ENCODE measurements at regions not wholly inside any gene's neighbourhood (a gene's known extent, or its start where the extent isn't known, plus 50 kb on each side); places are given as distances from the start of the nearest gene placed in this dataset.

DNA sequence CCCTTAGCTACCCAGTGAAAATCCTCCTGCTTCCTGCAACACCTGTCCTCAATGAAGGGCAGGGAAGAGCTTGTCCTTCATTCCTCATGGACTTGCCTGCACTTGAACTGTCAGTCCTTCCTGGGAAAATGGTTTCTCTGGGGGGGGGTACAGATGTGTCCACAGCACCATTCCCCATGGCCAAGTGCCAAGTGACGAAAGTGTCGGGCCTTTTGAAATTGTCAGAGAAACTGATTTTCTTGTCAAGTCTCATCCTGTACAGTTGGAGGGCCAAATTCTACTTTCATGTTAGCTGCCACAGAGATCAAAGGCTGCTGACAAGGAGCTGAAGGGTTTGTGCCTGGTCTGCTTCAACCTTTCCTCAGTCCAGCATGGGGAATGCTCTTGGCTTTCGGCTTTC is 179.5 kb upstream of the PARP11 start:
- BruUV-seq (replicated peaks): no TSS peak
- ChIA-PET POLR2A (no interaction called here), CTCF (no interaction called here)
- Histone ChIP-seq H3K4me3 (ENCODE audit: low read depth in 2 of 2, low read length in 2 of 2) (no peak overlapping the region), H3K9me3 (ENCODE audit: control insufficient read depth, insufficient read depth, low read depth, low read length) (no peaks in the 10 kb centered on the region), H3K27ac (ENCODE audit: low read length) (no peak overlapping the region), H3K4me1 (ENCODE audit: control insufficient read depth, insufficient read depth, low read length) (no peaks in the 10 kb centered on the region), H3K36me3 (ENCODE audit: control insufficient read depth, insufficient read depth, low read length) (no peaks in the 10 kb centered on the region), H3K27me3 (ENCODE audit: control insufficient read depth, insufficient read depth, low read length) (no peaks in the 10 kb centered on the region; the same call in 1 of the 2 replicates)
- in situ Hi-C loops (cut with HindIII; ENCODE audit: low pct_unique_long_range_greater_than_20kb, low sequenced_read_pairs) (no loop called here), intact Hi-C loops (cut with micrococcal nuclease; ENCODE audit: unreplicated experiment) (no loop called here)
- DNase-seq (ENCODE audit: low read depth, low spot score): no peak
- no peak for ATAC-seq
- TF ChIP-seq SIN3A (IDR thresholded peaks at IDR 0.05; ENCODE audit: borderline replicate concordance, insufficient read depth, low read depth, low read length) (no peak), POLR2AphosphoS5 (IDR thresholded peaks at IDR 0.05; ENCODE audit: low read depth, low read length) (no peak)
- TF ChIP-seq, protein P1, sequence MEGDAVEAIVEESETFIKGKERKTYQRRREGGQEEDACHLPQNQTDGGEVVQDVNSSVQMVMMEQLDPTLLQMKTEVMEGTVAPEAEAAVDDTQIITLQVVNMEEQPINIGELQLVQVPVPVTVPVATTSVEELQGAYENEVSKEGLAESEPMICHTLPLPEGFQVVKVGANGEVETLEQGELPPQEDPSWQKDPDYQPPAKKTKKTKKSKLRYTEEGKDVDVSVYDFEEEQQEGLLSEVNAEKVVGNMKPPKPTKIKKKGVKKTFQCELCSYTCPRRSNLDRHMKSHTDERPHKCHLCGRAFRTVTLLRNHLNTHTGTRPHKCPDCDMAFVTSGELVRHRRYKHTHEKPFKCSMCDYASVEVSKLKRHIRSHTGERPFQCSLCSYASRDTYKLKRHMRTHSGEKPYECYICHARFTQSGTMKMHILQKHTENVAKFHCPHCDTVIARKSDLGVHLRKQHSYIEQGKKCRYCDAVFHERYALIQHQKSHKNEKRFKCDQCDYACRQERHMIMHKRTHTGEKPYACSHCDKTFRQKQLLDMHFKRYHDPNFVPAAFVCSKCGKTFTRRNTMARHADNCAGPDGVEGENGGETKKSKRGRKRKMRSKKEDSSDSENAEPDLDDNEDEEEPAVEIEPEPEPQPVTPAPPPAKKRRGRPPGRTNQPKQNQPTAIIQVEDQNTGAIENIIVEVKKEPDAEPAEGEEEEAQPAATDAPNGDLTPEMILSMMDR (IDR thresholded peaks at IDR 0.05): no peak

DNA sequence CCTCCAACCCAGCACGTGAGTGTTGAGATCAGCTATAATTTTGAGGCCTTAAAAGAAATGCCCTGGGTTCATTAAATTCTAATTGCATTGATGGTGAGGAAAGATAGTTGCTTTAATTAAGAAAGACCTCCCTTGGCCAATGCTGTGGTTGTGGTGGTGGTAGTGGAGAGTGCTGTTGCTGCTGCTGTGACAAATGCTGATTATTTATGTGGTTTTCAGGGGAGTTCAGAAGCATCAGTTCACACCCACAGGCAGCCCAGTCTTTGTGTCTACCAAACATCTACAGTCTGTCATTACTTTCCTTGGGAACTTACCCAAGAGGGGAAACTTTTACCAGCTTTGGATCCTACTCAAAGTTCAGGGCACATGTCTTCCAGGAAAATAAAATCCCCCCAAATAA is 178.4 kb upstream of the PARP11 start:
- no peak overlapping the region for H3K27ac ChIP-seq (ENCODE audit: low read length)
- H3K36me3 ChIP-seq (ENCODE audit: control insufficient read depth, insufficient read depth, low read length): no peaks in the 10 kb centered on the region
- CTCF ChIA-PET: no interaction called here
- POLR2A ChIA-PET: no interaction called here
- no peak overlapping the region for H3K4me3 ChIP-seq (ENCODE audit: low read depth in 2 of 2, low read length in 2 of 2)
- no peaks in the 10 kb centered on the region for H3K4me1 ChIP-seq (ENCODE audit: control insufficient read depth, insufficient read depth, low read length)
- no peak for TF ChIP-seq SIN3A (IDR thresholded peaks at IDR 0.05; ENCODE audit: borderline replicate concordance, insufficient read depth, low read depth, low read length)
- no peak for TF ChIP-seq POLR2AphosphoS5 (IDR thresholded peaks at IDR 0.05; ENCODE audit: low read depth, low read length)
- no peak for TF ChIP-seq TCF7L2 (IDR thresholded peaks at IDR 0.05; ENCODE audit: low read depth, low read length)
- TF ChIP-seq, protein P1 (IDR thresholded peaks at IDR 0.05): no peak
- TF ChIP-seq, protein P2, sequence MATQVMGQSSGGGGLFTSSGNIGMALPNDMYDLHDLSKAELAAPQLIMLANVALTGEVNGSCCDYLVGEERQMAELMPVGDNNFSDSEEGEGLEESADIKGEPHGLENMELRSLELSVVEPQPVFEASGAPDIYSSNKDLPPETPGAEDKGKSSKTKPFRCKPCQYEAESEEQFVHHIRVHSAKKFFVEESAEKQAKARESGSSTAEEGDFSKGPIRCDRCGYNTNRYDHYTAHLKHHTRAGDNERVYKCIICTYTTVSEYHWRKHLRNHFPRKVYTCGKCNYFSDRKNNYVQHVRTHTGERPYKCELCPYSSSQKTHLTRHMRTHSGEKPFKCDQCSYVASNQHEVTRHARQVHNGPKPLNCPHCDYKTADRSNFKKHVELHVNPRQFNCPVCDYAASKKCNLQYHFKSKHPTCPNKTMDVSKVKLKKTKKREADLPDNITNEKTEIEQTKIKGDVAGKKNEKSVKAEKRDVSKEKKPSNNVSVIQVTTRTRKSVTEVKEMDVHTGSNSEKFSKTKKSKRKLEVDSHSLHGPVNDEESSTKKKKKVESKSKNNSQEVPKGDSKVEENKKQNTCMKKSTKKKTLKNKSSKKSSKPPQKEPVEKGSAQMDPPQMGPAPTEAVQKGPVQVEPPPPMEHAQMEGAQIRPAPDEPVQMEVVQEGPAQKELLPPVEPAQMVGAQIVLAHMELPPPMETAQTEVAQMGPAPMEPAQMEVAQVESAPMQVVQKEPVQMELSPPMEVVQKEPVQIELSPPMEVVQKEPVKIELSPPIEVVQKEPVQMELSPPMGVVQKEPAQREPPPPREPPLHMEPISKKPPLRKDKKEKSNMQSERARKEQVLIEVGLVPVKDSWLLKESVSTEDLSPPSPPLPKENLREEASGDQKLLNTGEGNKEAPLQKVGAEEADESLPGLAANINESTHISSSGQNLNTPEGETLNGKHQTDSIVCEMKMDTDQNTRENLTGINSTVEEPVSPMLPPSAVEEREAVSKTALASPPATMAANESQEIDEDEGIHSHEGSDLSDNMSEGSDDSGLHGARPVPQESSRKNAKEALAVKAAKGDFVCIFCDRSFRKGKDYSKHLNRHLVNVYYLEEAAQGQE (IDR thresholded peaks at IDR 0.05; ENCODE audit: insufficient read depth in 1 of 2, low read depth in 2 of 2, low read length in 1 of 2): no peak
- BruUV-seq (replicated peaks): no TSS peak
- DNase-seq (ENCODE audit: low read depth, low spot score) (no peak), ATAC-seq (no peak)
- in situ Hi-C loops (cut with HindIII; ENCODE audit: low pct_unique_long_range_greater_than_20kb, low sequenced_read_pairs) (no loop called here), intact Hi-C loops (cut with micrococcal nuclease; ENCODE audit: unreplicated experiment) (no loop called here)
- H3K9me3 ChIP-seq (ENCODE audit: control insufficient read depth, insufficient read depth, low read depth, low read length): no peaks in the 10 kb centered on the region
- H3K27me3 ChIP-seq (ENCODE audit: control insufficient read depth, insufficient read depth, low read length): no peaks in the 10 kb centered on the region; the same call in 1 of the 2 replicates
